ENCODE measurements at regions not wholly inside any gene's neighbourhood (a gene's known extent, or its start where the extent isn't known, plus 50 kb on each side); places are given as distances from the start of the nearest gene placed in this dataset.

- TF ChIP-seq MLXIP (CRISPR knock-in tag; IDR thresholded peaks at IDR 0.05; ENCODE audit: borderline replicate concordance), result no peak
- no peak for TF ChIP-seq HMG20A (CRISPR knock-in tag; IDR thresholded peaks at IDR 0.05; ENCODE audit: borderline replicate concordance)
- TF ChIP-seq ZZZ3 (CRISPR knock-in tag; IDR thresholded peaks at IDR 0.05; ENCODE audit: borderline replicate concordance), result no peak
- no peak for TF ChIP-seq GABPA (IDR thresholded peaks at IDR 0.05; ENCODE audit: low read depth, low read length)
- no peak for TF ChIP-seq GABPA (CRISPR knock-in tag; IDR thresholded peaks at IDR 0.05; ENCODE audit: low read depth)
Measured at GRCh38 chr2:6337472-6337820, 528.3 kb downstream of the CMPK2 start (continued).

GRCh38 chr2:6341588-6342129 lies 524.0 kb downstream of the CMPK2 start:
- H3K36me3 ChIP-seq (replicated peaks in 1 of 2; ENCODE audit: control insufficient read depth in 1 of 2, insufficient read depth in 2 of 2, low read length in 2 of 2), result no peaks in the 10 kb centered on the region
- no TSS peak for BruUV-seq (replicated peaks)
- no peak overlapping the region for H3K9ac ChIP-seq (ENCODE audit: insufficient read depth, low read depth, low read length)
- H4K20me1 ChIP-seq (ENCODE audit: insufficient read depth, low read length), result no peaks in the 10 kb centered on the region
- CTCF ChIA-PET (ENCODE audit: low intra/inter-chr PET ratio, low total read pairs), result no interaction called here
- WGBS (ENCODE audit: low lambda C conversion rate), result 0% methylated on average over 3 of the region's 3 CpGs
- POLR2A ChIA-PET, result no interaction called here
- no peak for FAIRE-seq
- H3K4me2 ChIP-seq (ENCODE audit: low read depth, low read length), result no peak overlapping the region
- H3K4me3 ChIP-seq (replicated peaks in 1 of 3; ENCODE audit: insufficient read depth in 1 of 3, low read depth in 2 of 3, low read length in 3 of 3), result no peak overlapping the region
- H2AFZ ChIP-seq (ENCODE audit: low read length), result no peak overlapping the region
- TF ChIP-seq U2AF1 (optimal IDR thresholded peaks at IDR 0.05; ENCODE audit: low read depth, low read length) (no peak), ZNF124 (CRISPR knock-in tag; IDR thresholded peaks at IDR 0.05) (no peak), ZNF335 (CRISPR knock-in tag; IDR thresholded peaks at IDR 0.05) (no peak)
- no peak for DNase-seq (ENCODE audit: low spot score)
- H3K27me3 ChIP-seq (ENCODE audit: control insufficient read depth in 1 of 2, insufficient read depth in 2 of 2, low read length in 2 of 2), result no peaks in the 10 kb centered on the region
- in situ Hi-C loops (cut with HindIII; ENCODE audit: extremely low pct_ligation_motif_present, low pct_unique_long_range_greater_than_20kb) (no loop called here), intact Hi-C loops (cut with micrococcal nuclease; ENCODE audit: unreplicated experiment) (no loop called here)
- ATAC-seq, result no peak
- no peaks in the 10 kb centered on the region for H3K4me1 ChIP-seq (ENCODE audit: insufficient read depth, low read length)
- no peak overlapping the region for H3K27ac ChIP-seq (ENCODE audit: extremely low read length, insufficient read depth, low read length)
- H3K9me3 ChIP-seq (ENCODE audit: low read length), result peaks cover 36% of the 10 kb centered on the region; the same call in 1 of the 2 replicates
- no peaks in the 10 kb centered on the region for H3K79me2 ChIP-seq (ENCODE audit: insufficient read depth, low read length)

All from HepG2 (cell line).